Progenitor cell of endocrine pancreas (in vitro differentiated cells): ENCODE measurements at regions not wholly inside any gene's neighbourhood (a gene's known extent, or its start where the extent isn't known, plus 50 kb on each side); places are given as distances from the start of the nearest gene placed in this dataset.

Source experiments
- DNase-seq: peaks from one replicate; pipeline ENCODE4 v3.0.0; 2021; ENCODE audit warnings: low spot score; ENCODE audit not compliant: unreplicated experiment
- H3K27ac Mint-ChIP-seq: 2 replicates; pipeline ENCODE4 v1.8.0; 2021; ENCODE audit warnings: mild to moderate bottlenecking, moderate library complexity, mixed read lengths
- H3K27me3 Mint-ChIP-seq: 2 replicates; pipeline ENCODE4 v1.8.0; 2021; ENCODE audit warnings: mixed read lengths
- H3K36me3 Mint-ChIP-seq: 2 replicates; pipeline ENCODE4 v1.8.0; 2022; ENCODE audit warnings: mixed read lengths; ENCODE audit not compliant: insufficient read depth
- H3K4me1 Mint-ChIP-seq: 2 replicates; pipeline ENCODE4 v1.8.0; 2021; ENCODE audit warnings: low read depth, mixed read lengths
- H3K4me3 Mint-ChIP-seq: 2 replicates; pipeline ENCODE4 v1.8.0; 2021; ENCODE audit warnings: low read depth, mild to moderate bottlenecking, moderate library complexity, mixed read lengths
- H3K9me3 Mint-ChIP-seq: 2 replicates; pipeline ENCODE4 v1.8.0; 2021; ENCODE audit warnings: low read depth, mixed read lengths
- CTCF ChIP-seq: fragments of 200-600 bp; sonication (generic); IDR thresholded peaks from one replicate; pipeline ENCODE4 v1.5.0; 2021; ENCODE audit warnings: antibody characterized with exemption, mild to moderate bottlenecking; ENCODE audit not compliant: unreplicated experiment

- peaks cover 11% of the 10 kb centered on the region for H3K27me3 Mint-ChIP-seq
- TF ChIP-seq CTCF: no peak
- no peak for DNase-seq
- no peaks in the 10 kb centered on the region for H3K36me3 Mint-ChIP-seq
- H3K9me3 Mint-ChIP-seq: no peaks in the 10 kb centered on the region
- no peak overlapping the region for H3K27ac Mint-ChIP-seq
- H3K4me1 Mint-ChIP-seq: peaks cover 19% of the 10 kb centered on the region
- H3K4me3 Mint-ChIP-seq: no peak overlapping the region
Observed at GRCh38 chr7:93016681-93017381, 100.9 kb downstream of the SAMD9 start.

- Mint-ChIP-seq H3K27me3 (peaks cover 11% of the 10 kb centered on the region), H3K4me1 (peaks cover 19% of the 10 kb centered on the region), H3K27ac (no peak overlapping the region), H3K36me3 (no peaks in the 10 kb centered on the region), H3K9me3 (no peaks in the 10 kb centered on the region), H3K4me3 (no peak overlapping the region)
- TF ChIP-seq CTCF: no peak
- no peak for DNase-seq
Observed at GRCh38 chr7:93015779-93016481, 101.8 kb downstream of the SAMD9 start.

GRCh38 chr7:93015101-93015778 lies 102.5 kb downstream of the SAMD9 start:
- Mint-ChIP-seq H3K9me3 (no peaks in the 10 kb centered on the region), H3K27me3 (peaks cover 11% of the 10 kb centered on the region), H3K36me3 (no peaks in the 10 kb centered on the region), H3K27ac (no peak overlapping the region), H3K4me1 (peaks cover 19% of the 10 kb centered on the region), H3K4me3 (no peak overlapping the region)
- no peak for TF ChIP-seq CTCF
- no peak for DNase-seq

GRCh38 chr7:93014410-93014809 lies 103.4 kb downstream of the SAMD9 start:
- no peak for DNase-seq
- Mint-ChIP-seq H3K27me3 (peaks cover 11% of the 10 kb centered on the region), H3K36me3 (no peaks in the 10 kb centered on the region), H3K4me3 (no peak overlapping the region), H3K27ac (no peak overlapping the region), H3K4me1 (peaks cover 19% of the 10 kb centered on the region), H3K9me3 (no peaks in the 10 kb centered on the region)
- no peak for TF ChIP-seq CTCF

- H3K27ac Mint-ChIP-seq: no peak overlapping the region
- peaks cover 11% of the 10 kb centered on the region for H3K27me3 Mint-ChIP-seq
- no peak for DNase-seq
- no peaks in the 10 kb centered on the region for H3K36me3 Mint-ChIP-seq
- peaks cover 19% of the 10 kb centered on the region for H3K4me1 Mint-ChIP-seq
- no peak overlapping the region for H3K4me3 Mint-ChIP-seq
- no peaks in the 10 kb centered on the region for H3K9me3 Mint-ChIP-seq
- no peak for TF ChIP-seq CTCF
Observed at GRCh38 chr7:93013446-93014061, 104.2 kb downstream of the SAMD9 start.
